ENCODE measurements at regions not wholly inside any gene's neighbourhood (a gene's known extent, or its start where the extent isn't known, plus 50 kb on each side); places are given as distances from the start of the nearest gene placed in this dataset.

DNA sequence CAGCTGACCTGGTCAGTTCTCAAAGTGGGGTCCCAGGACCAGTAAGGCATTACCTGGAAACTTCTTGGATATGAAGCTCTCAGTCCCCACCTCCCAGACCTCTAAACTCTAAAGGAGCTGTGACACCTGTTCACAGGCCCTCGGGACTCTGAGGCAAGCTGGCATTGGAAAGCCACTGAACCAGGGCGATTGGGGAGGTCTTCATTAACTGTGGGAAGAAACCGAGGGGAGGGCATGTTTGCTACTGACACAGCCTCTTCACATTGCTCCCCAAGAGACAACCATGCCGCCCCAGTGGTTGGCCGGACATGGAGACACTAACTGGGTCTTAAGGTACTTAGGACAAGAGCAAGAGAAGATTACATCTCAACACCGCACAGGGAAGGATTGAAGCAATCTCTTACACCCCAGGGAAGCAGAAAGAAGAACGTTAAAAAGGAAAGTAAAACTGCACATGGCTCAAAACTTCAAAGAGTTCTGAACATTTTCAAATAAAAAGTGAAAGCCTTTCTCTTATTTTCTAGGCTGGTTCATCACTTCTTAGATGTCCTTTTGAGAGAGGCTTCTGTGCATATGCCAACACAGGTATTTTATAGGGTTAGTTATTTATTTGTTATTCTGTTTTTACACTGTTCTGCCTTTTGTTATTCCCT is 210.0 kb upstream of the CST7 start:
- DNase-seq (ENCODE audit: low read depth) = no peak

- DNase-seq (ENCODE audit: low read depth) = no peak
These were observed 209.3 kb upstream of the CST7 start for GRCh38 chr20:24739746-24740145.

- no peak for DNase-seq (ENCODE audit: low read depth)
These were observed 207.5 kb upstream of the CST7 start for GRCh38 chr20:24741493-24742072.

DNA sequence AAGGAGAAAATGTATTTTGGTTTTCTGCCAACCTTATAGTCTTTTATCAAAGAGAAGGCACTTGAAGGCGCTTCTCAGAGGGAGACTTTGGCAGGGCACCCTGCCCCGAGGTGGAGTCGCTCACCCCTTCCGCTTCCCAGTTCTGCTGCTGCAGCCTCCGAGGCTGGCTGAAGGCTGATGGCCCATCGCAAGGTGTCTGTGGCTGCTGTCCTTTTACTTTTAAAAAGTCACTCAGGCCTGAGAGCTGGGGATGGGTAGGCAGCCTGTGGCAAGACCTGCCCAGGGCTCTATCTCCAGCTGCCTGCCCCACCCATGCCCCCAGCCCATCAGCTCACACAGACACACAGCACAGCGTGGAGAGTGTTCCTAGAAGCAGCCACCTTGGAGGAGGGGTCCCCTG is 206.6 kb upstream of the CST7 start:
- DNase-seq (ENCODE audit: low read depth) = no peak

DNA sequence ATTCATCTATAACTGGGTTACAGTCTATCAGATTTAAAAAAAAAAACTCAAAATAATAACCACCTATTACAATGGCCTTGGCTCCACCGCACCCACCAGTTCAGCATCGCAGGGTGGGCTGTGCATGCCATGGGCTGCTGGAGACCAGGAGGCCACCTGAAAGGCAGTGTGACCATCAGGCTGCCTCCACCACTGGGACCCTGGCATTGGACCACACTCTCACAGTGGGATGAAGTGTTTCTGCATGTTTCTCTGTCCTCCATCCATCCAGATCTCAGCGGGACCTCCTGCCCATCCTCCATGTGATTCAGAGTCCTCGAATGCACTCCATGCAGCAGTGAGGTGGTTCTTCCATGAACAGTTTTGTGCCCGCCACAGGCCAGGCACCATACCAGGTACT is 206.1 kb upstream of the CST7 start:
- no peak for DNase-seq (ENCODE audit: low read depth)

DNA sequence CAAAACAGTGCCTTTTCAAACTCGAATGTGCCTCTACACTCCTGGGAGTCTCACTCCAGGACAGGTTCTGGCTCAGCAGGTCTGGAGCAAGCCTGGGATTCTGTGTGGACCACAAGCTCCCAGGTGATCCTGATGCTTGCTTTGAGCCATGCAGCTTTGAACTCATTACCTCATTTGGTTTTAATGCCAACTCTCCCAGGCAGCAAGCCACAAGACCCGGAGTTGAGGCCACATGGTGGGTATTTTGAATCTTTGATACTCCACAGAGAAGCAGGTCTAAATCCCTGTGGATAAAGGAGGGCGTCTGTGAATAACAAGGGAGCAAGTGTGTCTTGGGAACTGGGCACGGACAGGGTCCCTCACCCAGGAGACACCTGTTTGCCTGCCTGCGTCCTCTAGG is 205.4 kb upstream of the CST7 start:
- no peak for DNase-seq (ENCODE audit: low read depth)

- no peak for DNase-seq (ENCODE audit: low read depth)
These were observed 204.3 kb upstream of the CST7 start for GRCh38 chr20:24744747-24745146.

- no peak for DNase-seq (ENCODE audit: low read depth)
These were observed 203.9 kb upstream of the CST7 start for GRCh38 chr20:24745206-24745605.

DNA sequence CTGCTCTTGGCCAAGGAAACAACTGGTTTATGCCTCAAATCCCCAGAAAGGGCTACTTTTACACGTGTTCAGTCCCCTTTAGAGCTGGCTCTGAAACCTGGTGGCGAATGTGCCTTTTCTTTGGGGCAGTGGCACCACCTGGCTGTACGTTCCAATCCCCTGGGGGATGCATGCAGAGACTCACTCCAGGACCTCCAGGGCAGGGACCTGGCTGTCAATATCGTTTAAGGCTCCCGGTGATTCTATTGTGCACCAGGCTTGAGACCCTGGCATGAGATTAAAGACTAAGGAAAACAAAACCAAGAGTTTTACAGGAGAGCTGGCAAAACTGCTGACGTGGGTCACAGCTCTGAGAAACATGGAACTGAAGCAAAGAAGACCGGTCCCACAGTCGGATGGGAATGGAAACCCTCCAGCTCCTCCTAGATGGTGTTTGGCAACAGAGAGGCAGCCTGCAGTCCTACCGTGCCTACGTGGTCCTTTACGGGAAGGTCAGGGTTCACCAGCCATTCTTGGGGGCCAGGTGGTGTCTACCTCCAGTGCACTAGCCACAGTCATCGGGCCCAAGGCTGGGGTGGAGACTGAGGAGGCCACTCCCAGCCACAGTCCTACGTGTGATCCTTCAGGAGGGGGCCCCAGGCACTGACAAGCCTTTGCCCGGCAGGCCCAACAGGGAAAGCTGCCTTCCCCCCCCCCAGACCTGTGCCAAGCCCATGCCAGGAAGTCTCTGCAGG is 203.3 kb upstream of the CST7 start:
- DNase-seq (ENCODE audit: low read depth) = no peak

DNA sequence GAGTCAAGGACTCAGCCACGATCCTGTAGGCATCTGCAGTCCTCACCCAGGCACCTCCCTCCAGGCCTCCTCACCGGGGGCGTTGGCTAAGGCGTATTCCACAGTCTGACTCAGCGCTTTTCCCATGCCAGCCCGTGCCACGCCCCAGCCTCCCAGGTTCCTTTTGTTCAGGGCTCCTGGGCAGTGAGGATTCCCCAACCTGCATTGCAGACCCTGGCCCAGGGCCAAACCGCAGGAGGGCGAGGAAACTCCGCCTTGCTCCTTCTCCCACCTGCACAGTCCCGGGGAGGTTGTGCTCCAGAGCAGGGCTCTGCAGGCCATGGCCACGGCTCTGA is 202.8 kb upstream of the CST7 start:
- no peak for DNase-seq (ENCODE audit: low read depth)

- no peak for DNase-seq (ENCODE audit: low read depth)
These were observed 201.9 kb upstream of the CST7 start for GRCh38 chr20:24747010-24747712.

- no peak for DNase-seq (ENCODE audit: low read depth)
These were observed 201.0 kb upstream of the CST7 start for GRCh38 chr20:24747881-24748595.

DNA sequence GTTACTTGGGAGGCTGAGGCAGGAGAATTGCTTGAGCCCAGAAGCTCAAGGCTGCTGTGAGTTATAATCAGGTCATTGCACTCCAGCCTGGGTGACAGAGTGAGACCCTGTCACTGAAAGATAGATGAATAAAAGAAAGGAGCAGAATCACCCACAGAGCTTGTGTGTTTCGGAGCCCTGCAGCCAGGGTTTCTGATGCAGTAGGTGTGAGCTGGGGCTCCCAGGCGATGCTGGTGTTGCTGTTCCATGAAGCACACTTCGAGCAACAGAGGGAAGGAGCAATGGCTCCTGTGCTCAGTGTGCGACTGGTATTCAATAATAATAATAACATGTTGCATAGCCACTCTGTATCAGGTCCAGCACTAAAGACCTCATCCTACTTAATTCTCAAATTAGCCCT is 197.5 kb upstream of the CST7 start:
- no peak for DNase-seq (ENCODE audit: low read depth)

DNA sequence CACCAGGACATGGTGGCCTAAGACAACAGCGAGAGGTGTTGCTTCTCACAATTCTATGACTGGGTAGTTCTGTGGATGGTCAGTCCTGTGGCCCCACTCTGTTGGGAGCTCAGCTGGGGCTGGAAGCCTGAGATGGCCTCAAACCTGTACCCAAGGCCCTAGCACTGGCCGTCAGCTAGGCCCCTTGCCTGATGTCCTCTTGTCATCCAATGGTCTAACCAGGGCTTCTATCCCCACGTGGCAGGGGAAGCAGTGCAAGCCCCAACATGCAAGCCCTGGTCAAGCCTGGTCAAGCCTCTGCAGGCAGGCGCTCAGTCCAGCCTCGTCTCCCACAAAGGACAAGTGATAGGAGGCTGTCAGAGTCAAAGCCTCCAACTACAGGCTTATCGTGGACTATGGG is 196.5 kb upstream of the CST7 start:
- DNase-seq (ENCODE audit: low read depth) = no peak

DNA sequence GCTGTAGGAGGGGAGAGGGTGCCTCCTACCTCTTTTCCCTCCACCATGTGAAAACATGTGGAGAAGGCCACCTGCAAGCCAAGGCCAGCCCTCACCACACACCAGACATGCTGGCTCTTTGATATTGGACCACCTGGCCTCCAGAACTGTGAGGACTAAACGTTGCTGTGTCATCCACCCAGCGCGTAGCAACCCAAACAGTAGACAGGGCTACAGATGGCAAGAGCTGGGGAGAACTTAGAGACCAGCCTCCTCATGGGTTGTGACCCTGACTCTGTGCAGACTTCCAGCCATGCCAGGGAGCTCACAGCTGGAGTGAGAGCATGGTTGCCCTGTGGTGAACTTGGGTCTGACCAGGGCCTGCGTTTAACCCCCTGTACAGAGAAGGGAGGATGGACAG is 195.9 kb upstream of the CST7 start:
- DNase-seq (ENCODE audit: low read depth) = no peak

DNA sequence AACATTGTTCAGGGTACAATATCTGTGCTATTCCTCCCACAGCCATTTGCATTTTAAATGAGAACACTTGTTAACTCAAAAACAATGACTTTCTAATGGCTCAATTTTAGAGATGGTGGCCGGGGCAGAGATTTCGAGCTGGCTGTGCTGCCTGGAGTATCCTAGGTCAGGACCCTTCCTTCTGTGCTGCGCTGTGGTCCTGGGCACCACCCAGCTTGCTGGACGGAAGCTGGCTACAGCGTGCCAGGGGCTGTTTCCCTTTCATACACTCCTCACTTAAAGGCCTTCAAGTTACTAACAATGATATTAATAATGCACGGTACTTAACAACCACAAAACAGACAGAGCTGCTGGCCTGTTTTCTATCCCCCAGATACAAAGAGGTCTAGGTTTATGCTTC is 194.4 kb upstream of the CST7 start:
- DNase-seq (ENCODE audit: low read depth) = no peak

- no peak for DNase-seq (ENCODE audit: low read depth)
These were observed 193.6 kb upstream of the CST7 start for GRCh38 chr20:24755411-24755922.

DNA sequence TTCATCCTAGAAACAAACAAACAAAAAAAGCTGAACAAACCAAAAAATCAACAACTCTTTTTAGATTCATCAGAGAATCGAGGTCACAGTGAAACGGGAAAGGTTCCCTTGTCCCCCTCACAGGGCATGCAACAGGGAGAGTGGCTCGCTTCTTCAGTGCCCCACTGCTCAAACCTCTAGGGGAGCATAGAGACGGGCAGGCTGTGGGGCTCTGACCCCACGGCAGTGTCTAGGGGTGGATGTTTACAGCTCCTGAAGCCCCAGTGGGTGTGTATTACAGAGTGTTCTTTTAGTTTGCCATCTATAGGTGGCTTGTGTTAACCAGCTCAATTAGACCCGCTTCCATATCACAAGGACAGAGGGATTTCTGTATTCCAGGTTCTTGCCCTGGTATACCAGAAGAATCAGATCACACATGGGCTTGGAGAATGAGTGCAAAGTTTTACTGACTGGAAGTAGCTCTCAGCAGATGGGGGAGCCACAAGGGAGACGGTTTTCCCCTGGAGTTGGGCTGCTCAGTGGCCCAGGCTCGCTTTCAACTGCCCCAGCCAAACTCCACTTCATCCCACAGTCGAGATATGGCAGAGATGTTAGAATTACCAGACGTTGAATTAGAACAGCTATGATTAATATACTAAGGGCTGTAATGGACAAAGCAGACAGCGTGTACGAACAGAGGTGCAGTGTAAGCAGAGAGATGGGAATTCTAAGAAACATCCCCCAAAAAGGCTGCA is 192.6 kb upstream of the CST7 start:
- DNase-seq (ENCODE audit: low read depth) = no peak

DNA sequence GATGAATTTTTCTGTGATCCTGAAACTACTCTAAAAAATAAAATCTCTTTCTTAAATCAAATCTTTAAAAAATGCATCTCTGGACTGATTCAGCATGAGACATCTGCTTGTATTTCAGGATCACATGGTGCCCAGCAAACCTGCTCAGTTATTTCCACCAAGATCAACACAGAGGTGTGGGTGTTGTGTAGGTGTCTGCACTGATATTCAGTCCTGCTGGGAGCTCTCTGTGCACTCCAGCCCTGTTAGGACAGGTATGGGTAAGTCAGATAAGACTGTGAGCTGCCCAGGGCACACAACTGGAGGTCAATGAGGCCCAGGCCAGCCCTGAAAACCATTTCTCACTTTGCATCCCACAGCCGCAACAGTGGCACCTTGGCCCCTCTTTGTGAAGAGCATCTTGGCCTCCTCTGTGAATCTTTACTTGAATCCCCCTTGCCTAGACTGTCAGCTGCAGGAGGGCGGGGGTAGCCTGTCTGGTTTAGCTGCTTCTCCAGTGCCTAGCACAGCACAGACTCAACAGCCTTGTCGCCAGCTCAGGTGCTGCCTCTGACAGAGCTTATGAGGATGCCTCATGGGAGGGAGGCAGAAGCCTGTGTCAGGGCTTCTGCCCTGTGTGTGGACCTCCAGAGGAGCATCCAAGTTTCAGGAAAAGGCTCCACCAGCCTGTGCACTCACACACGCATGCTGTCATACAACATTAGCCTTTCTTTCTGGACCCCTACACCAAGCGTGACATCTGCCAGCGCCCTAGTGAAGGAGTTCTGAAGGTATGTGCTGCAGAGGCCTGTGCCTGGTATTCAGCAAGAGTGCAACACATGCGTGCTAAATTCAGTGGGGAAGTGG is 187.6 kb upstream of the CST7 start:
- DNase-seq (ENCODE audit: low read depth) = no peak

DNA sequence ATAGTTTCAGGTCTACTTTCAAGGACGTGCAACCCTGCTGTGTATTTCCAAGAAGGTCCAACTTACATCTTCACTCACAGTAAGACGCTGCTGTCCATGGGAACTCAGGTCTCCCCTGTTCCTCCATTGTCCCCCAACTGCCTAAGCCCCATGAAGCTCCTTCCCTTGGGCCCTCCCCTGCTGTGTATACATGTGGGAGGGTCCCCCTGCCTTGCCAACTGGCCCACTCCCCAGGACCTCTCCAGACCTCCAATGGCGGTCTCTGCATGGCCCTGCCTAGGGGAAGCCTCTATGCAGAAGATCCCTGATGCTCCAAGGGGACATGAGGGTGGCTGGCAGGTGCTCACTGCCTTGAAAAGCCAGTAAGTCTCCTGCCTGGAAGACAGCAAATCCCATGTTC is 186.7 kb upstream of the CST7 start:
- DNase-seq (ENCODE audit: low read depth) = no peak

Measured in HS-27A (cell line).